ENCODE measurements at regions not wholly inside any gene's neighbourhood (a gene's known extent, or its start where the extent isn't known, plus 50 kb on each side); places are given as distances from the start of the nearest gene placed in this dataset.

DNA sequence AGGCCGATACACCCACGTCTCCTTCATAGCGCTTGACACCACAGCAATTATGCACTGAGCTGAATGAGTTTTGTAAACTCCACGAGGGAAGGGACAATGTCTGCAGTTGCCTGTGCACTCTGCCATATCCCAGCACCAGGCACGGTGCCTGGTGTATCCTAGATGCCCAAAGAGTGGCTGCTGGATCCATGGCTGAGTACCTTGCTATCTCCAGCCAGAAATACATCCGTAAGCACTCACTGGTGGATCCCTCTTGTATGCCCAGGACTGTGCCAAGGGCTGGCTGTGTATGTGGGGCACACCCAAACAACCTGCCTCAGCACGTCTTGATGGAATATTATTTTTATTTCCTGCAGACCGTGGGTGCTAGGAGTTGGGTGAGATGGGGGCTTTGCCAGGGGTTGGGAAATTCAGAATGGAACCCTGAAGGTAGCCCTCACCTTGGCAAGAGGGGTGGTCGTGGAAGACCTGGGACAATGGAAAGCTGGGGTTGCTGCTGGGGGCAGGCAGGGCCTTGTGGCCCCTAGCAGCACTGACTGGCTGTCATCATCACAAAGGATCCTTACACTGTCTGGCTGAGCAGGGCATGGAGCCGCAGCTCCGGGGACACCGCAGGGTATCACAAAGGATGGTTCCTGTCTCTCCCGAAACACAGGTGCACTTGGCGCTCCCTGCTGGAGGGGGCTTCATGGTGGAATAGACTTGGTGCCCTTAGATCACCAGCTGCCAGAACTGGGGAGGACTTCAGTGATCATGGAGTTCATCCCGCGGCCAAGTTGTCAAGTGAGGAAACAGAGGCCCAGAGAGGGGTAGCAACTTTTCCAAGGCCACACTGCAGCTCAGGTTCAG is 131.3 kb downstream of the URI1 start:
- Histone ChIP-seq H3K9ac (ENCODE audit: low read length) (no peak overlapping the region), H2AFZ (ENCODE audit: low read depth, low read length, poor library complexity, severe bottlenecking) (no peak overlapping the region), H3K9me2 (ENCODE audit: insufficient read depth) (no peaks in the 10 kb centered on the region), H3K4me2 (ENCODE audit: low read length) (no peak overlapping the region), H3K4me3 (replicated peaks in 1 of 2; ENCODE audit: low read depth in 1 of 2, low read length in 2 of 2) (no peak overlapping the region), H4K20me1 (ENCODE audit: insufficient read depth) (no peaks in the 10 kb centered on the region), H3K9me3 (ENCODE audit: control insufficient read depth in 1 of 2, insufficient read depth in 1 of 2, low read depth in 1 of 2, low read length in 2 of 2) (no peaks in the 10 kb centered on the region), H3K79me2 (ENCODE audit: insufficient read depth, low read length) (no peaks in the 10 kb centered on the region), H3K36me3 (ENCODE audit: control insufficient read depth in 1 of 2, insufficient read depth in 2 of 2, low read length in 2 of 2) (no peaks in the 10 kb centered on the region), H3K27ac (ENCODE audit: low read depth, low read length) (no peak overlapping the region), H3K27me3 (ENCODE audit: insufficient read depth, low read length) (peaks cover 18% of the 10 kb centered on the region), H3K4me1 (ENCODE audit: control insufficient read depth in 1 of 2, insufficient read depth in 2 of 2, low read length in 2 of 2) (no peaks in the 10 kb centered on the region)
- RAD21 ChIA-PET (ENCODE audit: low non-redundant PET in 1 of 2, low total read pairs in 2 of 2, uncharacterized antibody in 2 of 2, unreplicated experiment in 2 of 2), result no interaction called here
- TF ChIP-seq TCF7L2 (IDR thresholded peaks at IDR 0.05; ENCODE audit: borderline replicate concordance, extremely low read depth, insufficient read depth, insufficient read length) (no peak), ZNF274 (IDR thresholded peaks at IDR 0.05; ENCODE audit: low read depth, low read length) (no peak), CBX3 (IDR thresholded peaks at IDR 0.05; ENCODE audit: low read depth) (no peak), JUND (IDR thresholded peaks at IDR 0.05) (no peak), CEBPB (IDR thresholded peaks at IDR 0.05; ENCODE audit: low read depth) (no peak), SIN3A (IDR thresholded peaks at IDR 0.05; ENCODE audit: low read depth) (no peak), POLR2AphosphoS5 (IDR thresholded peaks at IDR 0.05; ENCODE audit: low read depth, low read length) (no peak), SRF (IDR thresholded peaks at IDR 0.05; ENCODE audit: low read depth) (no peak), YY1 (IDR thresholded peaks at IDR 0.05; ENCODE audit: extremely low read depth, insufficient replicate concordance, low read depth, low read length) (no peak), FOSL1 (IDR thresholded peaks at IDR 0.05; ENCODE audit: low read depth) (no peak), ZFX (IDR thresholded peaks at IDR 0.05) (no peak), RAD21 (IDR thresholded peaks at IDR 0.05; ENCODE audit: low read depth) (no peak), POLR2A (IDR thresholded peaks at IDR 0.05; ENCODE audit: borderline replicate concordance, extremely low read depth, insufficient read depth, insufficient read length) (no peak)
- TF ChIP-seq, protein P1, sequence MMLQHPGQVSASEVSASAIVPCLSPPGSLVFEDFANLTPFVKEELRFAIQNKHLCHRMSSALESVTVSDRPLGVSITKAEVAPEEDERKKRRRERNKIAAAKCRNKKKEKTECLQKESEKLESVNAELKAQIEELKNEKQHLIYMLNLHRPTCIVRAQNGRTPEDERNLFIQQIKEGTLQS (IDR thresholded peaks at IDR 0.05), result no peak
- TF ChIP-seq, protein P2, sequence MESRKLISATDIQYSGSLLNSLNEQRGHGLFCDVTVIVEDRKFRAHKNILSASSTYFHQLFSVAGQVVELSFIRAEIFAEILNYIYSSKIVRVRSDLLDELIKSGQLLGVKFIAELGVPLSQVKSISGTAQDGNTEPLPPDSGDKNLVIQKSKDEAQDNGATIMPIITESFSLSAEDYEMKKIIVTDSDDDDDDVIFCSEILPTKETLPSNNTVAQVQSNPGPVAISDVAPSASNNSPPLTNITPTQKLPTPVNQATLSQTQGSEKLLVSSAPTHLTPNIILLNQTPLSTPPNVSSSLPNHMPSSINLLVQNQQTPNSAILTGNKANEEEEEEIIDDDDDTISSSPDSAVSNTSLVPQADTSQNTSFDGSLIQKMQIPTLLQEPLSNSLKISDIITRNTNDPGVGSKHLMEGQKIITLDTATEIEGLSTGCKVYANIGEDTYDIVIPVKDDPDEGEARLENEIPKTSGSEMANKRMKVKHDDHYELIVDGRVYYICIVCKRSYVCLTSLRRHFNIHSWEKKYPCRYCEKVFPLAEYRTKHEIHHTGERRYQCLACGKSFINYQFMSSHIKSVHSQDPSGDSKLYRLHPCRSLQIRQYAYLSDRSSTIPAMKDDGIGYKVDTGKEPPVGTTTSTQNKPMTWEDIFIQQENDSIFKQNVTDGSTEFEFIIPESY (IDR thresholded peaks at IDR 0.05; ENCODE audit: extremely low read depth, insufficient replicate concordance, low read length), result no peak
- TF ChIP-seq, protein P3, sequence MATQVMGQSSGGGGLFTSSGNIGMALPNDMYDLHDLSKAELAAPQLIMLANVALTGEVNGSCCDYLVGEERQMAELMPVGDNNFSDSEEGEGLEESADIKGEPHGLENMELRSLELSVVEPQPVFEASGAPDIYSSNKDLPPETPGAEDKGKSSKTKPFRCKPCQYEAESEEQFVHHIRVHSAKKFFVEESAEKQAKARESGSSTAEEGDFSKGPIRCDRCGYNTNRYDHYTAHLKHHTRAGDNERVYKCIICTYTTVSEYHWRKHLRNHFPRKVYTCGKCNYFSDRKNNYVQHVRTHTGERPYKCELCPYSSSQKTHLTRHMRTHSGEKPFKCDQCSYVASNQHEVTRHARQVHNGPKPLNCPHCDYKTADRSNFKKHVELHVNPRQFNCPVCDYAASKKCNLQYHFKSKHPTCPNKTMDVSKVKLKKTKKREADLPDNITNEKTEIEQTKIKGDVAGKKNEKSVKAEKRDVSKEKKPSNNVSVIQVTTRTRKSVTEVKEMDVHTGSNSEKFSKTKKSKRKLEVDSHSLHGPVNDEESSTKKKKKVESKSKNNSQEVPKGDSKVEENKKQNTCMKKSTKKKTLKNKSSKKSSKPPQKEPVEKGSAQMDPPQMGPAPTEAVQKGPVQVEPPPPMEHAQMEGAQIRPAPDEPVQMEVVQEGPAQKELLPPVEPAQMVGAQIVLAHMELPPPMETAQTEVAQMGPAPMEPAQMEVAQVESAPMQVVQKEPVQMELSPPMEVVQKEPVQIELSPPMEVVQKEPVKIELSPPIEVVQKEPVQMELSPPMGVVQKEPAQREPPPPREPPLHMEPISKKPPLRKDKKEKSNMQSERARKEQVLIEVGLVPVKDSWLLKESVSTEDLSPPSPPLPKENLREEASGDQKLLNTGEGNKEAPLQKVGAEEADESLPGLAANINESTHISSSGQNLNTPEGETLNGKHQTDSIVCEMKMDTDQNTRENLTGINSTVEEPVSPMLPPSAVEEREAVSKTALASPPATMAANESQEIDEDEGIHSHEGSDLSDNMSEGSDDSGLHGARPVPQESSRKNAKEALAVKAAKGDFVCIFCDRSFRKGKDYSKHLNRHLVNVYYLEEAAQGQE (IDR thresholded peaks at IDR 0.05; ENCODE audit: low read depth), result no peak
- TF ChIP-seq, protein P4, sequence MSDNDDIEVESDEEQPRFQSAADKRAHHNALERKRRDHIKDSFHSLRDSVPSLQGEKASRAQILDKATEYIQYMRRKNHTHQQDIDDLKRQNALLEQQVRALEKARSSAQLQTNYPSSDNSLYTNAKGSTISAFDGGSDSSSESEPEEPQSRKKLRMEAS (IDR thresholded peaks at IDR 0.05), result no peak
- TF ChIP-seq, protein P5, sequence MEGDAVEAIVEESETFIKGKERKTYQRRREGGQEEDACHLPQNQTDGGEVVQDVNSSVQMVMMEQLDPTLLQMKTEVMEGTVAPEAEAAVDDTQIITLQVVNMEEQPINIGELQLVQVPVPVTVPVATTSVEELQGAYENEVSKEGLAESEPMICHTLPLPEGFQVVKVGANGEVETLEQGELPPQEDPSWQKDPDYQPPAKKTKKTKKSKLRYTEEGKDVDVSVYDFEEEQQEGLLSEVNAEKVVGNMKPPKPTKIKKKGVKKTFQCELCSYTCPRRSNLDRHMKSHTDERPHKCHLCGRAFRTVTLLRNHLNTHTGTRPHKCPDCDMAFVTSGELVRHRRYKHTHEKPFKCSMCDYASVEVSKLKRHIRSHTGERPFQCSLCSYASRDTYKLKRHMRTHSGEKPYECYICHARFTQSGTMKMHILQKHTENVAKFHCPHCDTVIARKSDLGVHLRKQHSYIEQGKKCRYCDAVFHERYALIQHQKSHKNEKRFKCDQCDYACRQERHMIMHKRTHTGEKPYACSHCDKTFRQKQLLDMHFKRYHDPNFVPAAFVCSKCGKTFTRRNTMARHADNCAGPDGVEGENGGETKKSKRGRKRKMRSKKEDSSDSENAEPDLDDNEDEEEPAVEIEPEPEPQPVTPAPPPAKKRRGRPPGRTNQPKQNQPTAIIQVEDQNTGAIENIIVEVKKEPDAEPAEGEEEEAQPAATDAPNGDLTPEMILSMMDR (IDR thresholded peaks at IDR 0.05 in 2 of 3, conservative IDR thresholded peaks at IDR 0.05 in 1 of 3; ENCODE audit: borderline replicate concordance in 1 of 3, insufficient read depth in 1 of 3, low read depth in 2 of 3, low read length in 2 of 3), result no peak
- no peak for DNase-seq (ENCODE audit: low read depth, low spot score)
- ATAC-seq, result no peak
- intact Hi-C loops (cut with micrococcal nuclease), result no loop called here
- no TSS peak for BruUV-seq (replicated peaks)
- POLR2A ChIA-PET, result no interaction called here
- CTCF ChIA-PET, result no interaction called here
